ENCODE measurements at regions not wholly inside any gene's neighbourhood (a gene's known extent, or its start where the extent isn't known, plus 50 kb on each side); places are given as distances from the start of the nearest gene placed in this dataset.
"Not testable (repeated sequence)": the region's sequence is repeated elsewhere in the genome, so short reads cannot be mapped to it uniquely, and the experiment has no call there.

- H3K4me3 ChIP-seq: no peak overlapping the region
- H3K9me3 ChIP-seq: no peaks in the 10 kb centered on the region
- no peak for DNase-seq
- no peaks in the 10 kb centered on the region for H3K27me3 ChIP-seq
- H3K9ac ChIP-seq (ENCODE audit: low read depth in 2 of 2, low read length in 2 of 2): no peak overlapping the region
- TF ChIP-seq CTCF (IDR thresholded peaks at IDR 0.05): no peak
- H3K4me1 ChIP-seq: no peaks in the 10 kb centered on the region
- H3K27ac ChIP-seq: no peak overlapping the region
- intact Hi-C loops (cut with DNase I): no loop called here
- no peaks in the 10 kb centered on the region for H3K36me3 ChIP-seq
Observed at GRCh38 chr5:14028938-14029584, 84.6 kb upstream of the DNAH5 start.

DNA sequence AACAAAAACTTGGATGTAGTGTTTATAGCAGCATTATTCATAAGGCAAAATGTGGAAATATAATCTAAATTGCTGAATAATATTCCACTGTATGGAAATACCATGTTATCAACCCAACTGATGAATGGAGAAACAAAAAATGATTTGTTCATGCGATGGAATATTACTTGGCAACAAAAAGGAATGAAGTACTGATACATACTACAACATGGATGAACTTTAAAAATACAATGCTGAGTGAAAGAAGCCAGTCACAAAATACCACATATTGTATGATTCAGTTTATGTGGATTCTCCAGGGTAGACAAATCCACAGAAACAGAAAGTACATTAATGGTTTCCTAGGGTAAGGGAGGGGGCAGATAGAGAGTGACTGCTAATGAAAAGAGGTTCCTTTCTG, 83.7 kb upstream of the DNAH5 start:
- no peak overlapping the region for H3K27ac ChIP-seq
- H3K36me3 ChIP-seq: no peaks in the 10 kb centered on the region
- no peak overlapping the region for H3K4me3 ChIP-seq
- H3K27me3 ChIP-seq: no peaks in the 10 kb centered on the region
- intact Hi-C loops (cut with DNase I): no loop called here
- no peaks in the 10 kb centered on the region for H3K9me3 ChIP-seq
- no peaks in the 10 kb centered on the region for H3K4me1 ChIP-seq
- TF ChIP-seq CTCF (IDR thresholded peaks at IDR 0.05): no peak
- no peak for DNase-seq
- no peak overlapping the region for H3K9ac ChIP-seq (ENCODE audit: low read depth in 2 of 2, low read length in 2 of 2)

DNA sequence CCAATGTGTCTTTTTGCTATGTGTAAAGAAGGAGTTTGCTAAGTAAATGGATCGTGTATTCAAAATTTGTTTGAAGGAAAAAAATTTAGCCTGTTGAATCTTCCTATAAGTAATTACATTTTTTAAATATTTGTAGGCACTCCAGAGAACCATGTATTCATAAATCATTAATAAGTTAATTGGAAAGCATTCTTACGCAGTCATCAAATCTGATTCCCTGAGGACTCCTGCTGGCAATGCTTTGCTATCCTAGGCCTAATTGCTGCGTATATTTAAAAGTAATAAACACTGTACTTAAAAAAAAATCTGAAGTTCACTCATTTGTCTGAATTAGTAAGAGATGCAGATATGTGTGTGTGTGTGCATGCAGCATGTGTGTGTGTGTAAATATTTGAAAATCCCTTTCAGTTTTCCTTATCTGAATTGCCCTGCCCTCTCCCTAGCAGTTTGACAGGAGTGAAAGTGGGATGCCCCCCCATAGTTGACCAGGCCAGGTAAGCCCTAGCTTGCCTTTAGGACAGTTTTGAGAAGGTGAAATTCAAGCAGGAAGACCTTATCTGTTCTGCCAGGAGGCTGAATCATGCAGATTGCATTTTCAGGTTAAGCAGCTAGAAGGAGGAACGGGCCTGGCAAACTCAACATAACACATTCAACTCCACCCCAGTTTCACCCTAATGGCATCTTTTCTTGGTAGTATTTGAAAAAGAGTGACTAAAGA, 81.2 kb upstream of the DNAH5 start:
- Histone ChIP-seq H3K27me3 (no peaks in the 10 kb centered on the region), H3K36me3 (no peaks in the 10 kb centered on the region), H3K9ac (ENCODE audit: low read depth in 2 of 2, low read length in 2 of 2) (no peak overlapping the region), H3K27ac (no peak overlapping the region), H3K4me3 (no peak overlapping the region), H3K9me3 (no peaks in the 10 kb centered on the region), H3K4me1 (no peaks in the 10 kb centered on the region)
- no peak for TF ChIP-seq CTCF (IDR thresholded peaks at IDR 0.05)
- no peak for DNase-seq
- intact Hi-C loops (cut with DNase I): no loop called here

GRCh38 chr5:14022971-14023370, 78.5 kb upstream of the DNAH5 start:
- Histone ChIP-seq H3K36me3 (no peaks in the 10 kb centered on the region), H3K27me3 (no peaks in the 10 kb centered on the region), H3K4me1 (no peaks in the 10 kb centered on the region), H3K27ac (no peak overlapping the region), H3K9ac (ENCODE audit: low read depth in 2 of 2, low read length in 2 of 2) (no peak overlapping the region), H3K4me3 (no peak overlapping the region), H3K9me3 (no peaks in the 10 kb centered on the region)
- intact Hi-C loops (cut with DNase I): no loop called here
- no peak for TF ChIP-seq CTCF (IDR thresholded peaks at IDR 0.05)
- DNase-seq: no peak

DNA sequence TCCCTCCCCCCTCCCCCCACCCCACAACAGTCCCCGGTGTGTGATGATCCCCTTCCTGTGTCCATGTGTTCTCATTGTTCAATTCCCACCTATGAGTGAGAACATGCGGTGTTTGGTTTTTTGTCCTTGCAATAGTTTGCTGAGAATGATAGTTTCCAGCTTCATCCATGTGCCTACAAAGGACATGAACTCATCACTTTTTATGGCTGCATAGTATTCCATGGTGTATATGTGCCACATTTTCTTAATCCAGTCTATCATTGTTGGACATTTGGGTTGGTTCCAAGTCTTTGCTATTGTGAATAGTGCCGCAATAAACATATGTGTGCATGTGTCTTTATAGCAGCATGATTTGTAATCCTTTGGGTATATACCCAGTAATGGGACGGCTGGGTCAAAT, 76.5 kb upstream of the DNAH5 start:
- H3K36me3 ChIP-seq; H3K9ac ChIP-seq (ENCODE audit: low read depth in 2 of 2, low read length in 2 of 2); H3K27me3 ChIP-seq; DNase-seq; intact Hi-C loops (cut with DNase I); H3K27ac ChIP-seq; H3K9me3 ChIP-seq; H3K4me3 ChIP-seq; H3K4me1 ChIP-seq: not testable (repeated sequence)

DNA sequence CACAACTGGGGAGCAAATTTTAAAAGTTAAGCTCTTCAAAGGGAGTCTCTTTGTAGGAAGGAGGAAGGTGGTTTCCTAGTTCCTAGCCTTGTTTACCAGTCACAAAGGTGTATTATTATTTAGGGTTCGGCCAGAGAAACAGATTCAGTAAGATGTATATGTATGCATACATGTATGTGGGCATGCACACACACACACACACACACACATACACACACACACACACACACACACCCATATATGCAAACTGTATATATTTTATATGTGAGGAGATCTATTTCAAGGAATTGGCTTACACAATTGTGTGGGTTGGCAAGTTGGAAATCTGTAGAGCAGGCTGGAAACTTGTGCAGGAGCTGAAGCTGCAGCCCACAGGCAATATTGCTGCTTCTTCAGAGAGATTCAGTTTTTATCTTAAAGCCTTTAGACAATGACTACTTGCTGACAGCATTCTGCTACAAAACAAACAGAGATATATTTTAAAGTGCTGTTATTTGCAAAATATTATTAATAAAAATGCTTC, 75.3 kb upstream of the DNAH5 start:
- no peak for TF ChIP-seq CTCF (IDR thresholded peaks at IDR 0.05)
- Histone ChIP-seq H3K4me3 (no peak overlapping the region), H3K9ac (ENCODE audit: low read depth in 2 of 2, low read length in 2 of 2) (no peak overlapping the region), H3K36me3 (no peaks in the 10 kb centered on the region), H3K4me1 (no peaks in the 10 kb centered on the region), H3K9me3 (no peaks in the 10 kb centered on the region), H3K27ac (no peak overlapping the region), H3K27me3 (no peaks in the 10 kb centered on the region)
- DNase-seq: no peak
- intact Hi-C loops (cut with DNase I): no loop called here
